ENCODE measurements at regions not wholly inside any gene's neighbourhood (a gene's known extent, or its start where the extent isn't known, plus 50 kb on each side); places are given as distances from the start of the nearest gene placed in this dataset.

- TF ChIP-seq CTCF (IDR thresholded peaks at IDR 0.05; ENCODE audit: insufficient read depth, low read length, poor library complexity, severe bottlenecking) (no peak), EZH2phosphoT487 (conservative IDR thresholded peaks at IDR 0.05; ENCODE audit: low read length) (no peak)
Observed at GRCh38 chr14:65162031-65162430, 59.7 kb upstream of the MAX start.

Measured in SU-DHL-6 (cell line).